ENCODE measurements at regions not wholly inside any gene's neighbourhood (a gene's known extent, or its start where the extent isn't known, plus 50 kb on each side); places are given as distances from the start of the nearest gene placed in this dataset.

GRCh38 chr16:7113949-7114348 lies 218.7 kb upstream of the RBFOX1 start:
- H3K4me3 ChIP-seq (ENCODE audit: low read length), result no peak overlapping the region
- DNase-seq (ENCODE audit: low read depth, low spot score), result no peak

GRCh38 chr16:7113395-7113794 lies 219.2 kb upstream of the RBFOX1 start:
- H3K4me3 ChIP-seq (ENCODE audit: low read length), result no peak overlapping the region
- DNase-seq (ENCODE audit: low read depth, low spot score), result no peak

- no peak overlapping the region for H3K4me3 ChIP-seq (ENCODE audit: low read length)
- DNase-seq (ENCODE audit: low read depth, low spot score), result no peak
Observed at GRCh38 chr16:7111265-7111664, 221.4 kb upstream of the RBFOX1 start.

GRCh38 chr16:7107436-7107835 lies 225.2 kb upstream of the RBFOX1 start:
- no peak for DNase-seq (ENCODE audit: low read depth, low spot score)
- no peak overlapping the region for H3K4me3 ChIP-seq (ENCODE audit: low read length)

- H3K4me3 ChIP-seq (ENCODE audit: low read length), result no peak overlapping the region
- DNase-seq (ENCODE audit: low read depth, low spot score), result no peak
Observed at GRCh38 chr16:7103056-7103455, 229.6 kb upstream of the RBFOX1 start.

GRCh38 chr16:7101054-7101453 lies 231.6 kb upstream of the RBFOX1 start:
- H3K4me3 ChIP-seq (ENCODE audit: low read length), result no peak overlapping the region
- DNase-seq (ENCODE audit: low read depth, low spot score), result no peak

- DNase-seq (ENCODE audit: low read depth, low spot score), result no peak
Observed at GRCh38 chr16:7097518-7097917, 235.1 kb upstream of the RBFOX1 start.

GRCh38 chr16:7093511-7093910 lies 239.1 kb upstream of the RBFOX1 start:
- no peak overlapping the region for H3K4me3 ChIP-seq (ENCODE audit: low read length)

More at GRCh38 chr16:7097518-7097917, 235.1 kb upstream of the RBFOX1 start:
- H3K4me3 ChIP-seq (ENCODE audit: low read length), result no peak overlapping the region

GRCh38 chr16:7090628-7091115 lies 242.0 kb upstream of the RBFOX1 start:
- H3K4me3 ChIP-seq (ENCODE audit: low read length), result no peak overlapping the region
- no peak for DNase-seq (ENCODE audit: low read depth, low spot score)

More at GRCh38 chr16:7093511-7093910, 239.1 kb upstream of the RBFOX1 start:
- no peak for DNase-seq (ENCODE audit: low read depth, low spot score)

- no peak for DNase-seq (ENCODE audit: low read depth, low spot score)
- no peak overlapping the region for H3K4me3 ChIP-seq (ENCODE audit: low read length)
Observed at GRCh38 chr16:7089751-7090150, 242.9 kb upstream of the RBFOX1 start.

- DNase-seq (ENCODE audit: low read depth, low spot score), result no peak
- no peak overlapping the region for H3K4me3 ChIP-seq (ENCODE audit: low read length)
Observed at GRCh38 chr16:7088711-7089110, 243.9 kb upstream of the RBFOX1 start.

GRCh38 chr16:7086822-7087616 lies 245.6 kb upstream of the RBFOX1 start:
- no peak for DNase-seq (ENCODE audit: low read depth, low spot score)
- no peak overlapping the region for H3K4me3 ChIP-seq (ENCODE audit: low read length)

GRCh38 chr16:7085776-7086175 lies 246.9 kb upstream of the RBFOX1 start:
- DNase-seq (ENCODE audit: low read depth, low spot score), result no peak
- no peak overlapping the region for H3K4me3 ChIP-seq (ENCODE audit: low read length)

- H3K4me3 ChIP-seq (ENCODE audit: low read length), result no peak overlapping the region
- no peak for DNase-seq (ENCODE audit: low read depth, low spot score)
Observed at GRCh38 chr16:7083096-7083495, 249.5 kb upstream of the RBFOX1 start.

GRCh38 chr16:7077636-7078035 lies 255.0 kb upstream of the RBFOX1 start:
- H3K4me3 ChIP-seq (ENCODE audit: low read length), result no peak overlapping the region
- no peak for DNase-seq (ENCODE audit: low read depth, low spot score)

GRCh38 chr16:7074715-7075114 lies 257.9 kb upstream of the RBFOX1 start:
- no peak for DNase-seq (ENCODE audit: low read depth, low spot score)
- H3K4me3 ChIP-seq (ENCODE audit: low read length), result no peak overlapping the region

- no peak overlapping the region for H3K4me3 ChIP-seq (ENCODE audit: low read length)
- DNase-seq (ENCODE audit: low read depth, low spot score), result no peak
Observed at GRCh38 chr16:7057458-7057857, 275.2 kb upstream of the RBFOX1 start.

GRCh38 chr16:7055443-7055842 lies 277.2 kb upstream of the RBFOX1 start:
- peak; percentile 31 for DNase-seq (ENCODE audit: low read depth, low spot score)
- H3K4me3 ChIP-seq (ENCODE audit: low read length), result no peak overlapping the region

- no peak for DNase-seq (ENCODE audit: low read depth, low spot score)
- no peak overlapping the region for H3K4me3 ChIP-seq (ENCODE audit: low read length)
Observed at GRCh38 chr16:7051591-7052349, 280.9 kb upstream of the RBFOX1 start.

GRCh38 chr16:7044331-7044730 lies 288.3 kb upstream of the RBFOX1 start:
- H3K4me3 ChIP-seq (ENCODE audit: low read length), result no peak overlapping the region
- DNase-seq (ENCODE audit: low read depth, low spot score), result no peak

Data from Jurkat, Clone E6-1 (cell line).